ENCODE measurements at regions not wholly inside any gene's neighbourhood (a gene's known extent, or its start where the extent isn't known, plus 50 kb on each side); places are given as distances from the start of the nearest gene placed in this dataset.

DNA sequence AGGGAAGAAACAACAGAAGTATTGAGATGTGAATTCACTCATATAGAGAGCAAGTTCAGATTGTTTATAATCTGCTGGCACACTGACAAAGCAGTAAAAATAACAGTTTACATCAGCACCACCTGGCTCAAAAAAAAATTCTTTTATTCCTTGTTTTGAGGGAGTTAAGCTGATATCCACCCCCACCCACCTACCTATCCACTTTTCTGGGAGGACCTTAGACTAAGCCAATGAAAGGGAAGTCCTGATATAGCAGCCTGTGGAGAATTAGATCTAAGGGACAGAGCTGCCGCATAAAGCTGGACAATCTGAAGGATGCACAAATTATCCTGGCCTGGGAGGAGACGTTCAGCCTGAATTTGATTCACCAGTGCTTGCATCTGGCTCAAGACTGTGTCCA, 264.5 kb downstream of the RCHY1 start (continued):
- TF ChIP-seq, protein P1, sequence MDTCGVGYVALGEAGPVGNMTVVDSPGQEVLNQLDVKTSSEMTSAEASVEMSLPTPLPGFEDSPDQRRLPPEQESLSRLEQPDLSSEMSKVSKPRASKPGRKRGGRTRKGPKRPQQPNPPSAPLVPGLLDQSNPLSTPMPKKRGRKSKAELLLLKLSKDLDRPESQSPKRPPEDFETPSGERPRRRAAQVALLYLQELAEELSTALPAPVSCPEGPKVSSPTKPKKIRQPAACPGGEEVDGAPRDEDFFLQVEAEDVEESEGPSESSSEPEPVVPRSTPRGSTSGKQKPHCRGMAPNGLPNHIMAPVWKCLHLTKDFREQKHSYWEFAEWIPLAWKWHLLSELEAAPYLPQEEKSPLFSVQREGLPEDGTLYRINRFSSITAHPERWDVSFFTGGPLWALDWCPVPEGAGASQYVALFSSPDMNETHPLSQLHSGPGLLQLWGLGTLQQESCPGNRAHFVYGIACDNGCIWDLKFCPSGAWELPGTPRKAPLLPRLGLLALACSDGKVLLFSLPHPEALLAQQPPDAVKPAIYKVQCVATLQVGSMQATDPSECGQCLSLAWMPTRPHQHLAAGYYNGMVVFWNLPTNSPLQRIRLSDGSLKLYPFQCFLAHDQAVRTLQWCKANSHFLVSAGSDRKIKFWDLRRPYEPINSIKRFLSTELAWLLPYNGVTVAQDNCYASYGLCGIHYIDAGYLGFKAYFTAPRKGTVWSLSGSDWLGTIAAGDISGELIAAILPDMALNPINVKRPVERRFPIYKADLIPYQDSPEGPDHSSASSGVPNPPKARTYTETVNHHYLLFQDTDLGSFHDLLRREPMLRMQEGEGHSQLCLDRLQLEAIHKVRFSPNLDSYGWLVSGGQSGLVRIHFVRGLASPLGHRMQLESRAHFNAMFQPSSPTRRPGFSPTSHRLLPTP (IDR thresholded peaks at IDR 0.05; ENCODE audit: borderline replicate concordance, extremely low read depth, insufficient read length): no peak
- no peak for TF ChIP-seq BHLHE40 (IDR thresholded peaks at IDR 0.05; ENCODE audit: low read length)

DNA sequence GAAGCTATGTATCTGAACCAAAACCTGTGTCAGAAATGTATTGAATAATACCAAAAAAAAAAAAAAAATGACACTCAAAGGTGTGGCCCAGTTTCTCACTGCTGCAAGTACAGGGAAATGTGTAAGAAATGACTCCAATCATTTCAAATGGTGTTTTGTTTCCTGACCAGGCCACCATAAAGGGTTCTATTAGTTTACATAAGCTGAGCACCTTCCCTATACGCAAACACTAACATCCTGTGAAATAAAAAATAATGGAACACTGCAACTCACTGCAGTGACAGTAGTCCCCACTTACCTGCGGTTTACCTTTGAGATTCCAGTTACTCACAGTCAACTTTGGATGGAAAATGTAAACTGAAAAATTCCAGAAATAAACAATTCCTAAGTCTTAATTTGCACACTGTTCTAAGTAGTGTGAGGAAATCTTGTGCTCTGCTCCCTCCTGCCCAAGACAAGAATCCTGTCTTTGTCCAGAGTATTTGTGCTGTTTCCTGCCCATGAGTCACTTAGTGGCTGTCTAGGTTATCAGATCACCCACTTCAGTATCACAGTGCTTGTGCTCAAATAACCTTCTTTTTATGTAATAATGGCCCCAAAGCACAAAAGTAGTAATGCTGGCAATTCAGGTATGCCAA, 265.3 kb downstream of the RCHY1 start:
- Histone ChIP-seq H4K20me1 (replicated peaks; ENCODE audit: control insufficient read depth, insufficient read depth, low read length) (no peaks in the 10 kb centered on the region; the same call in 1 of the 2 replicates), H3K27me3 (ENCODE audit: control insufficient read depth in 2 of 2, insufficient read depth in 2 of 2, low read length in 2 of 2) (no peaks in the 10 kb centered on the region), H3K36me3 (ENCODE audit: control insufficient read depth, insufficient read depth, low read length) (no peaks in the 10 kb centered on the region), H3K4me2 (ENCODE audit: insufficient read depth, low read length) (no peak overlapping the region), H3K4me3 (no peak overlapping the region), H3K27ac (ENCODE audit: extremely low read depth, low read depth, low read length) (no peak overlapping the region), H3K9me1 (ENCODE audit: control insufficient read depth, insufficient read depth, low read length) (no peaks in the 10 kb centered on the region), H3K9me3 (replicated peaks; ENCODE audit: control insufficient read depth, insufficient read depth, low read depth, low read length) (no peaks in the 10 kb centered on the region), H3K4me1 (replicated peaks in 1 of 2; ENCODE audit: control insufficient read depth in 2 of 2, insufficient read depth in 2 of 2, low read length in 2 of 2) (no peaks in the 10 kb centered on the region), H2AFZ (ENCODE audit: low read depth, low read length) (no peak overlapping the region), H3K9ac (ENCODE audit: insufficient read depth in 1 of 2, low read depth in 2 of 2, low read length in 2 of 2) (no peak overlapping the region), H3K79me2 (ENCODE audit: control insufficient read depth, insufficient read depth, low read length) (no peaks in the 10 kb centered on the region)
- POLR2A ChIA-PET: no interaction called here
- FAIRE-seq (no peak), ATAC-seq (no peak), DNase-seq (ENCODE audit: extremely low read depth in 1 of 4, low spot score in 3 of 4) (no peak)
- BruUV-seq (replicated peaks): no TSS peak
- intact Hi-C loops (cut with micrococcal nuclease): no loop called here
- in situ Hi-C loops (cut with MboI): no loop called here
- 0% methylated on average over 2 of the region's 2 CpGs for WGBS (ENCODE audit: insufficient coverage, low coverage, missing lambda C conversion rate)
- CTCF ChIA-PET (ENCODE audit: low intra/inter-chr PET ratio): no interaction called here
- TF ChIP-seq ZNF551 (CRISPR knock-in tag; IDR thresholded peaks at IDR 0.05) (no peak), ASH1L (IDR thresholded peaks at IDR 0.05; ENCODE audit: borderline replicate concordance, low read depth, partially characterized antibody) (no peak), HDAC6 (IDR thresholded peaks at IDR 0.05; ENCODE audit: low read depth, low read length) (no peak), ZC3H4 (CRISPR knock-in tag; IDR thresholded peaks at IDR 0.05; ENCODE audit: borderline replicate concordance) (no peak), C11orf30 (IDR thresholded peaks at IDR 0.05; ENCODE audit: low read depth) (no peak)
- TF ChIP-seq, protein P2, sequence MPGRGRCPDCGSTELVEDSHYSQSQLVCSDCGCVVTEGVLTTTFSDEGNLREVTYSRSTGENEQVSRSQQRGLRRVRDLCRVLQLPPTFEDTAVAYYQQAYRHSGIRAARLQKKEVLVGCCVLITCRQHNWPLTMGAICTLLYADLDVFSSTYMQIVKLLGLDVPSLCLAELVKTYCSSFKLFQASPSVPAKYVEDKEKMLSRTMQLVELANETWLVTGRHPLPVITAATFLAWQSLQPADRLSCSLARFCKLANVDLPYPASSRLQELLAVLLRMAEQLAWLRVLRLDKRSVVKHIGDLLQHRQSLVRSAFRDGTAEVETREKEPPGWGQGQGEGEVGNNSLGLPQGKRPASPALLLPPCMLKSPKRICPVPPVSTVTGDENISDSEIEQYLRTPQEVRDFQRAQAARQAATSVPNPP (IDR thresholded peaks at IDR 0.05; ENCODE audit: borderline replicate concordance, insufficient read depth, insufficient read length): no peak
- TF ChIP-seq, protein P3, sequence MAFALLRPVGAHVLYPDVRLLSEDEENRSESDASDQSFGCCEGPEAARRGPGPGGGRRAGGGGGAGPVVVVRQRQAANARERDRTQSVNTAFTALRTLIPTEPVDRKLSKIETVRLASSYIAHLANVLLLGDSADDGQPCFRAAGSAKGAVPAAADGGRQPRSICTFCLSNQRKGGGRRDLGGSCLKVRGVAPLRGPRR (CRISPR knock-in tag; IDR thresholded peaks at IDR 0.05): no peak
- TF ChIP-seq, protein P4, sequence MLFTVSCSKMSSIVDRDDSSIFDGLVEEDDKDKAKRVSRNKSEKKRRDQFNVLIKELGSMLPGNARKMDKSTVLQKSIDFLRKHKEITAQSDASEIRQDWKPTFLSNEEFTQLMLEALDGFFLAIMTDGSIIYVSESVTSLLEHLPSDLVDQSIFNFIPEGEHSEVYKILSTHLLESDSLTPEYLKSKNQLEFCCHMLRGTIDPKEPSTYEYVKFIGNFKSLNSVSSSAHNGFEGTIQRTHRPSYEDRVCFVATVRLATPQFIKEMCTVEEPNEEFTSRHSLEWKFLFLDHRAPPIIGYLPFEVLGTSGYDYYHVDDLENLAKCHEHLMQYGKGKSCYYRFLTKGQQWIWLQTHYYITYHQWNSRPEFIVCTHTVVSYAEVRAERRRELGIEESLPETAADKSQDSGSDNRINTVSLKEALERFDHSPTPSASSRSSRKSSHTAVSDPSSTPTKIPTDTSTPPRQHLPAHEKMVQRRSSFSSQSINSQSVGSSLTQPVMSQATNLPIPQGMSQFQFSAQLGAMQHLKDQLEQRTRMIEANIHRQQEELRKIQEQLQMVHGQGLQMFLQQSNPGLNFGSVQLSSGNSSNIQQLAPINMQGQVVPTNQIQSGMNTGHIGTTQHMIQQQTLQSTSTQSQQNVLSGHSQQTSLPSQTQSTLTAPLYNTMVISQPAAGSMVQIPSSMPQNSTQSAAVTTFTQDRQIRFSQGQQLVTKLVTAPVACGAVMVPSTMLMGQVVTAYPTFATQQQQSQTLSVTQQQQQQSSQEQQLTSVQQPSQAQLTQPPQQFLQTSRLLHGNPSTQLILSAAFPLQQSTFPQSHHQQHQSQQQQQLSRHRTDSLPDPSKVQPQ (CRISPR knock-in tag; IDR thresholded peaks at IDR 0.05; ENCODE audit: borderline replicate concordance): no peak
- TF ChIP-seq, protein P5, sequence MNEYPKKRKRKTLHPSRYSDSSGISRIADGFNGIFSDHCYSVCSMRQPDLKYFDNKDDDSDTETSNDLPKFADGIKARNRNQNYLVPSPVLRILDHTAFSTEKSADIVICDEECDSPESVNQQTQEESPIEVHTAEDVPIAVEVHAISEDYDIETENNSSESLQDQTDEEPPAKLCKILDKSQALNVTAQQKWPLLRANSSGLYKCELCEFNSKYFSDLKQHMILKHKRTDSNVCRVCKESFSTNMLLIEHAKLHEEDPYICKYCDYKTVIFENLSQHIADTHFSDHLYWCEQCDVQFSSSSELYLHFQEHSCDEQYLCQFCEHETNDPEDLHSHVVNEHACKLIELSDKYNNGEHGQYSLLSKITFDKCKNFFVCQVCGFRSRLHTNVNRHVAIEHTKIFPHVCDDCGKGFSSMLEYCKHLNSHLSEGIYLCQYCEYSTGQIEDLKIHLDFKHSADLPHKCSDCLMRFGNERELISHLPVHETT (CRISPR knock-in tag; conservative IDR thresholded peaks at IDR 0.05 in 1 of 2, IDR thresholded peaks at IDR 0.05 in 1 of 2): no peak
